ENCODE measurements at regions not wholly inside any gene's neighbourhood (a gene's known extent, or its start where the extent isn't known, plus 50 kb on each side); places are given as distances from the start of the nearest gene placed in this dataset.

GRCh38 chr3:105006164-105006563 is 360.5 kb upstream of the ALCAM start:
- ATAC-seq (no peak), DNase-seq (no peak)
- Histone ChIP-seq H3K36me3 (ENCODE audit: insufficient read depth in 1 of 2, low read depth in 1 of 2) (no peaks in the 10 kb centered on the region), H3K4me1 (no peaks in the 10 kb centered on the region), H3K27me3 (ENCODE audit: insufficient read depth in 3 of 3, low read length in 2 of 3) (no peaks in the 10 kb centered on the region), H3K4me3 (no peak overlapping the region), H3K9me3 (no peaks in the 10 kb centered on the region), H3K27ac (no peak overlapping the region)
- no peak for TF ChIP-seq CTCF (IDR thresholded peaks at IDR 0.05)
- intact Hi-C loops (cut with DNase I): no loop called here

GRCh38 chr3:105013657-105014056 is 353.1 kb upstream of the ALCAM start:
- Histone ChIP-seq H3K27ac (no peak overlapping the region), H3K36me3 (ENCODE audit: insufficient read depth in 1 of 2, low read depth in 1 of 2) (no peaks in the 10 kb centered on the region), H3K4me3 (no peak overlapping the region), H3K4me1 (no peaks in the 10 kb centered on the region), H3K27me3 (ENCODE audit: insufficient read depth in 3 of 3, low read length in 2 of 3) (no peaks in the 10 kb centered on the region), H3K9me3 (no peaks in the 10 kb centered on the region)
- 44 to 48% (median 47%) methylated on average over 2 of the region's 2 CpGs for WGBS, 3 donors
- TF ChIP-seq CTCF (IDR thresholded peaks at IDR 0.05): no peak
- DNase-seq (no peak), ATAC-seq (no peak)
- intact Hi-C loops (cut with DNase I): no loop called here

- DNase-seq (no peak), ATAC-seq (no peak)
- no peaks in the 10 kb centered on the region for H3K9me3 ChIP-seq
- no peaks in the 10 kb centered on the region for H3K36me3 ChIP-seq (ENCODE audit: insufficient read depth in 1 of 2, low read depth in 1 of 2)
- no peak overlapping the region for H3K27ac ChIP-seq
- intact Hi-C loops (cut with DNase I): no loop called here
- no peak overlapping the region for H3K4me3 ChIP-seq
- H3K27me3 ChIP-seq (ENCODE audit: insufficient read depth in 3 of 3, low read length in 2 of 3): no peaks in the 10 kb centered on the region
- no peak for TF ChIP-seq CTCF (IDR thresholded peaks at IDR 0.05)
- no peaks in the 10 kb centered on the region for H3K4me1 ChIP-seq
- WGBS, 3 donors: 73 to 88% (median 74%) methylated on average over 1 of the region's 1 CpG
These were observed 352.1 kb upstream of the ALCAM start for GRCh38 chr3:105014631-105015030.

- Histone ChIP-seq H3K27ac (no peak overlapping the region), H3K27me3 (ENCODE audit: insufficient read depth in 3 of 3, low read length in 2 of 3) (no peaks in the 10 kb centered on the region), H3K36me3 (ENCODE audit: insufficient read depth in 1 of 2, low read depth in 1 of 2) (no peaks in the 10 kb centered on the region), H3K4me1 (no peaks in the 10 kb centered on the region), H3K9me3 (no peaks in the 10 kb centered on the region), H3K4me3 (no peak overlapping the region)
- DNase-seq (no peak), ATAC-seq (no peak)
- intact Hi-C loops (cut with DNase I): no loop called here
- WGBS, 3 donors: 66 to 88% (median 84%) methylated on average over 2 of the region's 2 CpGs
- no peak for TF ChIP-seq CTCF (IDR thresholded peaks at IDR 0.05)
These were observed 343.9 kb upstream of the ALCAM start for GRCh38 chr3:105022813-105023212.

GRCh38 chr3:105030211-105030610 is 336.5 kb upstream of the ALCAM start:
- no peak for ATAC-seq
- Histone ChIP-seq H3K36me3 (ENCODE audit: insufficient read depth in 1 of 2, low read depth in 1 of 2) (no peaks in the 10 kb centered on the region), H3K4me3 (no peak overlapping the region), H3K27me3 (ENCODE audit: insufficient read depth in 3 of 3, low read length in 2 of 3) (no peaks in the 10 kb centered on the region), H3K4me1 (no peaks in the 10 kb centered on the region), H3K9me3 (no peaks in the 10 kb centered on the region), H3K27ac (no peak overlapping the region)
- intact Hi-C loops (cut with DNase I): no loop called here
- TF ChIP-seq CTCF (IDR thresholded peaks at IDR 0.05): no peak
- 68 to 78% (median 71%) methylated on average over 1 of the region's 1 CpG for WGBS, 3 donors
- DNase-seq: no peak

Data from psoas muscle (tissue), 7 donors.